Mesenteric fat pad (tissue), 1 donor: ENCODE measurements at regions not wholly inside any gene's neighbourhood (a gene's known extent, or its start where the extent isn't known, plus 50 kb on each side); places are given as distances from the start of the nearest gene placed in this dataset.

Experiments
- DNase-seq: peaks from one replicate; pipeline ENCODE4 v3.0.0-alpha.2; 2020; ENCODE audit warnings: low spot score
- donor health status: DM: yes; HTN: yes; CAD: no.

GRCh38 chr16:79870016-79870886, 269.7 kb upstream of the MAF start:
- DNase-seq = no peak

- no peak for DNase-seq
Measured at GRCh38 chr16:79869304-79870015, 268.9 kb upstream of the MAF start.

GRCh38 chr16:79868841-79869240, 268.3 kb upstream of the MAF start:
- DNase-seq = no peak

- DNase-seq = no peak
Measured at GRCh38 chr16:79867425-79867997, 267.0 kb upstream of the MAF start.

GRCh38 chr16:79865918-79866317, 265.4 kb upstream of the MAF start:
- DNase-seq = no peak

GRCh38 chr16:79864781-79865391, 264.3 kb upstream of the MAF start:
- DNase-seq = no peak

- DNase-seq = no peak
Measured at GRCh38 chr16:79864032-79864780, 263.7 kb upstream of the MAF start.

- no peak for DNase-seq
Measured at GRCh38 chr16:79863128-79864031, 262.8 kb upstream of the MAF start.

- no peak for DNase-seq
Measured at GRCh38 chr16:79862601-79863000, 262.1 kb upstream of the MAF start.

GRCh38 chr16:79856581-79856980, 256.0 kb upstream of the MAF start:
- DNase-seq = no peak

- no peak for DNase-seq
Measured at GRCh38 chr16:79850348-79850747, 249.8 kb upstream of the MAF start.

- no peak for DNase-seq
Measured at GRCh38 chr16:79849119-79849518, 248.6 kb upstream of the MAF start.

- DNase-seq = no peak
Measured at GRCh38 chr16:79848719-79849118, 248.2 kb upstream of the MAF start.

- DNase-seq = no peak
Measured at GRCh38 chr16:79847569-79847968, 247.0 kb upstream of the MAF start.

GRCh38 chr16:79847101-79847500, 246.6 kb upstream of the MAF start:
- no peak for DNase-seq

GRCh38 chr16:79845734-79846135, 245.2 kb upstream of the MAF start:
- no peak for DNase-seq

- DNase-seq = no peak
Measured at GRCh38 chr16:79845033-79845733, 244.6 kb upstream of the MAF start.

- DNase-seq = no peak
Measured at GRCh38 chr16:79844603-79845002, 244.1 kb upstream of the MAF start.

- DNase-seq = no peak
Measured at GRCh38 chr16:79843631-79844043, 243.1 kb upstream of the MAF start.
